ENCODE measurements at regions not wholly inside any gene's neighbourhood (a gene's known extent, or its start where the extent isn't known, plus 50 kb on each side); places are given as distances from the start of the nearest gene placed in this dataset.
"Not testable (repeated sequence)": the region's sequence is repeated elsewhere in the genome, so short reads cannot be mapped to it uniquely, and the experiment has no call there.

DNA sequence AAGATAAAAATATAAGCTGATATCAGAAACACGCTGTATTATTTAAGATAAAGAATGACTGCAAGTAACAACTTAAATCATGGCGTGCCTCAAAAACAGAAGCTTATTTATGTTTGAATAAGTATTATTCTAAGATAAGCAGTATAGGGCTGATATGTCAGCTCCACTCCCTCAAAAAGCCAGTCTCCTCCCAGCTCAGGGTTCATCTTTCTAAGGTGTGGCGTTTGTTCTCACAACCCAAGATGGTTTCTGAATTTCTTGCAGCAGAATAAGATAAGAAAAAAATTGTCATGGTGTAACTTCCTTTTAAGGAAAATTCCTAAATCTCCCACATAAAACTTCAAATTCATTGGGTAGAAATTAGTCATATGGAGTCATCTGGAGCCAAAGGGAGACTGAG lies 166.1 kb upstream of the POU1F1 start:
- TF ChIP-seq, protein P1, sequence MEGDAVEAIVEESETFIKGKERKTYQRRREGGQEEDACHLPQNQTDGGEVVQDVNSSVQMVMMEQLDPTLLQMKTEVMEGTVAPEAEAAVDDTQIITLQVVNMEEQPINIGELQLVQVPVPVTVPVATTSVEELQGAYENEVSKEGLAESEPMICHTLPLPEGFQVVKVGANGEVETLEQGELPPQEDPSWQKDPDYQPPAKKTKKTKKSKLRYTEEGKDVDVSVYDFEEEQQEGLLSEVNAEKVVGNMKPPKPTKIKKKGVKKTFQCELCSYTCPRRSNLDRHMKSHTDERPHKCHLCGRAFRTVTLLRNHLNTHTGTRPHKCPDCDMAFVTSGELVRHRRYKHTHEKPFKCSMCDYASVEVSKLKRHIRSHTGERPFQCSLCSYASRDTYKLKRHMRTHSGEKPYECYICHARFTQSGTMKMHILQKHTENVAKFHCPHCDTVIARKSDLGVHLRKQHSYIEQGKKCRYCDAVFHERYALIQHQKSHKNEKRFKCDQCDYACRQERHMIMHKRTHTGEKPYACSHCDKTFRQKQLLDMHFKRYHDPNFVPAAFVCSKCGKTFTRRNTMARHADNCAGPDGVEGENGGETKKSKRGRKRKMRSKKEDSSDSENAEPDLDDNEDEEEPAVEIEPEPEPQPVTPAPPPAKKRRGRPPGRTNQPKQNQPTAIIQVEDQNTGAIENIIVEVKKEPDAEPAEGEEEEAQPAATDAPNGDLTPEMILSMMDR (IDR thresholded peaks at IDR 0.05; ENCODE audit: borderline replicate concordance, insufficient read depth, low read depth, low read length), result no peak
- H3K4me3 ChIP-seq (ENCODE audit: low read depth, low read length), result no peak overlapping the region

DNA sequence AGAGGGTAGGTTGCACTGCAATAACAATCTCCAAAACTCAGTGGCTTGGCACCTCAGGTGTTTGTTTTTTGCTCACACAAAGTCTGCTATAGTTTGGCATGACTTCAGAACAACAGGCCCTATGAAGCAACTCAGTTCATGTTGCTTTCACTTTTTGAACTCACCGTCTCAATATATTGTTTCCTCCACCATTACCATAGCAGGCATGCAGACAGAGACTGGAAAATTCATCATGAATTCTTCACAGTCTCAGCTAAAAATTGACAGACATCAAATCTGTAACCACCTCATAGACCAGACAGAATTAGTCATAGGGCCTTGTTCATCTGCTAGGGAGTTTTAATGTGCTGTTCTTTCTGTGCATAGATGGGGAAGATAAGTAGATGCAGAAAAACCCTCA lies 161.4 kb upstream of the POU1F1 start:
- TF ChIP-seq, protein P1 (IDR thresholded peaks at IDR 0.05; ENCODE audit: borderline replicate concordance, insufficient read depth, low read depth, low read length), result no peak
- H3K4me3 ChIP-seq (ENCODE audit: low read depth, low read length), result no peak overlapping the region

DNA sequence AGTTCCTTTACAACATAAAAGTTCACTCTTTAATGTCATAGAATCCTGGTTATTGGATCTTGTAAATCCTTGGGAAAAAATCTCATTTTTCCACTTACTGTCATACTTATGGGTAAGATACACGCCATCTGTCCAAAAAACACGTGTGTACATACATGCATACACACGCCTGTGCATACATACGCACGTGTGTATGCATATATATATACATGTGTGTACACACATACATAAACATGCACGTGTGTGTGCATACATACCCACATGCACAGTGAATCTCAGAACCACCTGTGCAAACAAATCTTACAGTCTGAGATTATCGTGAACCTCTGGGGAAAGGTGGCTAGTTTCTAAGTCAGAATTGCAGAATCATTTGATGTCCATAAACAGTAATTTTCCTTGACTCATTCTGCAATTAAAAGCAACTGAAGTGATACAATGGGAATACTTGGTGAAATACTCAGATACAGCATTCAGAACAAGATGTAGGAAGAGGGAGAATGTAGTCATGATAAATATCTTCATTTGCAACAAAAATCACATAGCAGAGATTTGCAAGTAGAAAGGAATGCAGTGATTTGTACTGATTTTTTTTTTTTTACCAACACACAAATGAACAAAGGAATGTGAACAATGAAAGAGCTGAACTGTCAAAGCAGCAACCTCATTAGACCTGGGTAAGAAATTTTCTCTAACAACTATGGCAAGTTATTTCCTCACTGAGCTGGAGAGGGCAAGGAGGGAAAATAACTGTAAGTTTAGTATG lies 160.6 kb upstream of the POU1F1 start:
- TF ChIP-seq, protein P1 (IDR thresholded peaks at IDR 0.05; ENCODE audit: borderline replicate concordance, insufficient read depth, low read depth, low read length), result no peak
- no peak overlapping the region for H3K4me3 ChIP-seq (ENCODE audit: low read depth, low read length)

DNA sequence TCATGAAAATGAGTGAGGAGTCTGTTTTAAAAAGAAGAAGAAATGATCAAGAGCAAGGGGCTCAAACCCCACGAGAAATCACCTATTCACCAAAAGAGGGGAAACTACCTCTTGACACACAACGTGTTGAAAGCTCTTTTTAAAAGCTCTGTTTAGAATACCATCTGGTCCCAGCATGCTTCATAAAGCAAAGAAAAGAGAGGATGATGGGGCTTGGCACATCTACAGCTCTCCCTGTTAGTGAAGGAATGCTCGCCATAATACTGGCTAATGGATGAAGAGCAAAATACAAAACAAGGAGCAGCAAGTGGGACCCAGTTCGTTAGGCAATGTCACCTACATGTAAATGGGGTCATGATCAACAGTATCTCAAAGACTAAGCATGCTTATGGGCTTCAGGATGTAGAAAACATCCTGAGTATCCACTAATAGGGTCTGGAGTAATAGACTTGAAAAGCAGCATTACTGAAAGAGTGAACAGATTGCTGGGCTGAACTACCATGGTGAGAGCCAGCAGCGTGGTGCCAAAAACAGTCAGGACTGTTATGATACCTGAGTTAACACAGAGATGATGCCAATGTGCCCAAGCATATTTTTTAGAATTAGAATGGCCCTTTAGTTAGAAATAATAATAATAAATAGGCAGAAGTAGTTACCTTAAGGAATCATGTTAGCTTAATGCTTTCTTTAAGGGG lies 159.7 kb upstream of the POU1F1 start:
- TF ChIP-seq, protein P1 (IDR thresholded peaks at IDR 0.05; ENCODE audit: borderline replicate concordance, insufficient read depth, low read depth, low read length), result no peak
- H3K4me3 ChIP-seq (ENCODE audit: low read depth, low read length), result no peak overlapping the region

DNA sequence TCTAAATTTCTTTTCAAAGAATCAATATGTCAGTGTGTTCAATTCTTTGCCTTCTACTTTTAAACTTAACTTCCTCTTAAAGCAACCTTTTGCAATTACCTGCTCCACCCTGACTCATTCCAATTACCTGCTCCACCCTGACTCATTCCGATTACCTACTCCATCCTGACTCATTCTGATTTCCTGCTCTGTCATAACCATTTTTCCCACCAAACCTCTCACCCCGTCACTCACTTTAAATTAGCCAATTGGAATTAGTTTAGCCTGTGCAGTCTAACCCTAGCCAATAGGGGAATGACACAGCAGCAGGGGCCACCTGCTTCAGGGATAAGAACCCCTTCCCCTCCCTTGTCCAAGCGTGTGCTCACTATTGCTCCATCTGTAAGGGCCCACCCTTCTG lies 157.1 kb upstream of the POU1F1 start:
- H3K4me3 ChIP-seq (ENCODE audit: low read depth, low read length), result not testable (repeated sequence)

DNA sequence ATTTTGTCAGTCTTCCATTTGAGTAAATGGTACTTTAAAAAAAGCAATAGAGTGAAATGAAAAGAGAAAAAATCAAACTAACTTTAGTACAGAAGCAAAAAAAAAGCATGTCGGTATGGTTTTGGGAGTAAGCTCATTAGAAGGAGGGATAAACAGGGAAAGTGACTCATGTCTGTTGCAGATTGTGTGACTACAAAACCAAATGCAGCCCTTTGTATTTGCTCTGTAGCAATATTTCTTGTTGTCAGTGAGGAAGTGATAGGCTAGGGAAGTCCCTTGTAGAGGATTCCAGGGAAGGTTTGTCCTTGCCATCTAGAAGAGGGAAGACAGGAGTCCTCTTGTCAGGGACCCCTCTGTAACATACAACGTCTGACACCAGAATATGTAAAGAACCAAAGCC lies 150.5 kb upstream of the POU1F1 start:
- H3K4me3 ChIP-seq (ENCODE audit: low read depth, low read length), result no peak overlapping the region
- TF ChIP-seq, protein P1 (IDR thresholded peaks at IDR 0.05; ENCODE audit: borderline replicate concordance, insufficient read depth, low read depth, low read length), result no peak

DNA sequence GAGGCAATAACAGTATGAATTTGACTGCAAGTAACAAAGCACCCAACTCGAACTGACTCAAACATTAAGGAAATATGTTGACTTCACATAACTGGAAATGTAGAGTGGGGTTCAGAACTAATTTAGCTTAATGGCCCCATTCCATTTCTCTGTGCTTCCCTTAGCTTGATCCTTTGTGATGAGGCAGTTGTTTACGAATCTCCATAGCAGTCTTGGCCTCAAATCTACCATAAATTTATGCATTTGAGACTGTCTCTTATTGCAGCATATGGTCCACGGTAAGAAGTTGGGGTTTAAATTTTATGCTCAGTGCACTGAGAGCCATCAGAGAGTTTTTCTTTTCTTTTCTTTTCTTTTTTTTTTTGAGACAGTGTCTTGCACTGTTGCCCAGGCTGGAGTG lies 148.7 kb upstream of the POU1F1 start:
- TF ChIP-seq, protein P1 (IDR thresholded peaks at IDR 0.05; ENCODE audit: borderline replicate concordance, insufficient read depth, low read depth, low read length), result no peak
- no peak overlapping the region for H3K4me3 ChIP-seq (ENCODE audit: low read depth, low read length)

Data from GM12875 (cell line).